ENCODE measurements at regions not wholly inside any gene's neighbourhood (a gene's known extent, or its start where the extent isn't known, plus 50 kb on each side); places are given as distances from the start of the nearest gene placed in this dataset.
"Not testable (repeated sequence)": the region's sequence is repeated elsewhere in the genome, so short reads cannot be mapped to it uniquely, and the experiment has no call there.

DNA sequence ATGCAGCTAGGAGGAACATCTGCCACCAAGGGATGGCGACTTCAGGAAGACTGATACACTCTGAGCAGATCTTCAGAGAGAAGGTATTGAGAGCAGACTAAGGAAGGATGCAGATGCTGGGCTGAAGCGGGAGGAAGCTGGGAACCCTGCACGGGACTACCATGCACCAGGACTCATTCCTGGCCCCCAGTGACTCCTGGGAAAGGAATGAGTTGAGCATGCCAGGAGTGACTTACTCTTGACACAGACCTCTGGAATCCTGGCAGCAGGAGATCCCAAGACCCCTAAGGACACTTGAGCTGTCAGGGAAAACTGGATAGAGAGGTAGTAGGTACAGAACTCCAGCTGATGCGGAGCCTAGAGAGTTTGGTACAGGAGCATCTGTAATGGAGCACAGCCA is 336.1 kb downstream of the RPS29 start:
- Histone ChIP-seq H3K79me1 (ENCODE audit: low read length) (no peaks in the 10 kb centered on the region), H3K27ac (ENCODE audit: low read depth, low read length) (no peak overlapping the region), H4K8ac (ENCODE audit: low read depth, low read length) (no peak overlapping the region), H3K4me2 (ENCODE audit: low read length) (no peak overlapping the region), H2BK5ac (ENCODE audit: low read depth, low read length, poor library complexity) (no peak overlapping the region), H4K91ac (ENCODE audit: low read depth, low read length) (no peak overlapping the region), H3K23ac (ENCODE audit: low read length) (no peak overlapping the region), H3K79me2 (ENCODE audit: control insufficient read depth, insufficient read depth, low read length, poor library complexity) (no peaks in the 10 kb centered on the region), H2AK5ac (ENCODE audit: low read length) (no peak overlapping the region), H3K4me3 (ENCODE audit: low read depth, low read length) (no peak overlapping the region), H3K9me3 (ENCODE audit: insufficient read depth, low read depth, low read length) (peaks cover 1% of the 10 kb centered on the region), H4K12ac (ENCODE audit: low read depth, low read length) (no peak overlapping the region), H3K27me3 (ENCODE audit: insufficient read depth, low read length) (no peaks in the 10 kb centered on the region), H2BK120ac (ENCODE audit: insufficient read depth, low read length, poor library complexity) (no peak overlapping the region), H3K14ac (ENCODE audit: low read length) (no peak overlapping the region), H3K36me3 (ENCODE audit: control insufficient read depth in 1 of 2, insufficient read depth in 2 of 2, low read length in 2 of 2) (no peaks in the 10 kb centered on the region), H3K4me1 (ENCODE audit: control insufficient read depth in 1 of 2, insufficient read depth in 2 of 2, low read length in 2 of 2) (peaks cover 3 to 7% of the 10 kb centered on the region in 2 experiments), H3K18ac (ENCODE audit: low read length) (no peak overlapping the region), H2BK12ac (ENCODE audit: low read length) (no peak overlapping the region), H3K4ac (ENCODE audit: low read depth, low read length) (no peak overlapping the region), H2AFZ (ENCODE audit: insufficient read depth, low read length, poor library complexity) (no peak overlapping the region), H3K9ac (ENCODE audit: low read length) (no peak overlapping the region)
- peak in 1 of 2 donors; percentile 34 for DNase-seq
- no CpG with 5 or more reads among the region's 4 CpGs for WGBS (ENCODE audit: extremely low coverage, insufficient coverage, insufficient read length)

DNA sequence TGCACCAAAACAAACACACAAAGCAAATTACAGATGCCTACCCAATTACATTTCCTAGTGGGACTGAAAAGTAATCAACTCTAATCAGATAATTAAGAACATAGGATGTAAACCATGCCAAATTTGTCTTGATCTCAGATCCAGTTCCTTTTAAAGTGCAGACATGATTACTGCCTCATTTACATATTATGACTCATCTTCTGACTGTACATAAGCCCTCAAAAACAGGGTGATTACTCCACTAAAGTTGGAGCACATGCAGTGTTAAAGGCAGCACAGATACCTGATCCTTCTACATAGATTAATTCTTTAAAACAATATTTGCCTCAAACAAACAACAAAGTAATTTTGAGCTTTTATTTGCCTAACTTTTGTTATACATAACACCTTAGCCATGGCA is 337.2 kb downstream of the RPS29 start:
- Histone ChIP-seq H2AK5ac (ENCODE audit: low read length) (no peak overlapping the region), H3K27me3 (ENCODE audit: insufficient read depth, low read length) (no peaks in the 10 kb centered on the region), H3K4me3 (ENCODE audit: low read depth, low read length) (no peak overlapping the region), H4K91ac (ENCODE audit: low read depth, low read length) (no peak overlapping the region), H3K36me3 (ENCODE audit: control insufficient read depth in 1 of 2, insufficient read depth in 2 of 2, low read length in 2 of 2) (no peaks in the 10 kb centered on the region), H3K27ac (ENCODE audit: low read depth, low read length) (no peak overlapping the region), H2BK12ac (ENCODE audit: low read length) (no peak overlapping the region), H3K9me3 (ENCODE audit: insufficient read depth, low read depth, low read length) (peaks cover 1% of the 10 kb centered on the region), H3K23ac (ENCODE audit: low read length) (no peak overlapping the region), H4K12ac (ENCODE audit: low read depth, low read length) (no peak overlapping the region), H3K4me1 (ENCODE audit: control insufficient read depth in 1 of 2, insufficient read depth in 2 of 2, low read length in 2 of 2) (peaks cover 3 to 7% of the 10 kb centered on the region in 2 experiments), H3K79me2 (ENCODE audit: control insufficient read depth, insufficient read depth, low read length, poor library complexity) (no peaks in the 10 kb centered on the region), H2BK120ac (ENCODE audit: insufficient read depth, low read length, poor library complexity) (no peak overlapping the region), H3K14ac (ENCODE audit: low read length) (no peak overlapping the region), H3K18ac (ENCODE audit: low read length) (no peak overlapping the region), H2AFZ (ENCODE audit: insufficient read depth, low read length, poor library complexity) (no peak overlapping the region), H4K8ac (ENCODE audit: low read depth, low read length) (no peak overlapping the region), H3K9ac (ENCODE audit: low read length) (no peak overlapping the region), H3K4me2 (ENCODE audit: low read length) (no peak overlapping the region), H2BK5ac (ENCODE audit: low read depth, low read length, poor library complexity) (no peak overlapping the region), H3K79me1 (ENCODE audit: low read length) (no peaks in the 10 kb centered on the region), H3K4ac (ENCODE audit: low read depth, low read length) (no peak overlapping the region)
- DNase-seq: no peak

DNA sequence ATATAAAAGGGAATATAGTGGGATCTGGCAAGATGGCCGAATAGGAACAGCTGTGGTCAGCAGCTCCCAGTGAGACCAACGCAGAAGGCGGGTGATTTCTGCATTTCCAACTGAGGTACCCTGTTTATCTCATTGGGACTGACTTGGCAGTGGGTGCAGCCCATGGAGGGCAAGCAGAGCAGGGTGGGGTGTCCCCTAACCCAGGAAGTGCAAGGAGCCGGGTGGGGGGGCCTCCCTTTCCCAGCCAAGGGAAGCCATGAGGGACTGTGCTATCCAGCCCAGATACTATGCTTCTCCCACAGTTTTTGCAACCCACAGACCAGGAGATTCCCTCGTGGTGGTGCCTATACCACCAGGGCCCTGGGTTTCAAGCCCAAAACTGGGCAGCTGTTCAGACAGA is 342.4 kb downstream of the RPS29 start:
- H3K18ac ChIP-seq (ENCODE audit: low read length); H2AK5ac ChIP-seq (ENCODE audit: low read length): not testable (repeated sequence)

DNA sequence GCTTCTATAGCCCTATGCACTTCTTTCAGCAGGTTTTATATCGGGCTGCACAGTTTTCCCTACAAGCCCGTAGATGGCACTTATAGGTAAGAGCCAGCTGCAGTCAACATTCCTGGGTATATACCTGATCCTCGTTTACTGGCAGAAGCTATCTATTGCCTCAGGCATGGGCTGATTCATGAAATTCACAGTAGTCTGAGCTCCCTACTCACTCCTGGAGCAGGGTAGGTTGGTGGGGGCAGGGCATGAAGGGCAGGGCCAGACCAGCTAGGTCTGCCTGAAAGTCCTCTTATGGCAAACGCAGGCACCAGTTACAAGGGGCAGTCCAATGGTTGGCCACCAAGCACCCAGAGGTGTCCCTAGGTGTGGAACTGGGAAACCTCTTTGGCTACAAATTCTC is 345.8 kb downstream of the RPS29 start:
- peak; percentile 24 to 61 for DNase-seq
- Histone ChIP-seq H3K4ac (ENCODE audit: low read depth, low read length) (no peak overlapping the region), H3K4me1 (ENCODE audit: control insufficient read depth in 1 of 2, insufficient read depth in 2 of 2, low read length in 2 of 2) (peaks cover 5 to 6% of the 10 kb centered on the region in 2 experiments), H3K27ac (ENCODE audit: low read depth, low read length) (no peak overlapping the region), H3K23ac (ENCODE audit: low read length) (no peak overlapping the region), H3K9me3 (ENCODE audit: insufficient read depth, low read depth, low read length) (peaks cover 5% of the 10 kb centered on the region), H3K79me2 (ENCODE audit: control insufficient read depth, insufficient read depth, low read length, poor library complexity) (no peaks in the 10 kb centered on the region), H2AK5ac (ENCODE audit: low read length) (no peak overlapping the region), H3K9ac (ENCODE audit: low read length) (no peak overlapping the region), H4K91ac (ENCODE audit: low read depth, low read length) (no peak overlapping the region), H4K8ac (ENCODE audit: low read depth, low read length) (no peak overlapping the region), H2BK12ac (ENCODE audit: low read length) (no peak overlapping the region), H3K4me2 (ENCODE audit: low read length) (no peak overlapping the region), H3K14ac (ENCODE audit: low read length) (no peak overlapping the region), H3K79me1 (ENCODE audit: low read length) (no peaks in the 10 kb centered on the region), H3K27me3 (ENCODE audit: insufficient read depth, low read length) (no peaks in the 10 kb centered on the region), H2AFZ (ENCODE audit: insufficient read depth, low read length, poor library complexity) (no peak overlapping the region), H2BK120ac (ENCODE audit: insufficient read depth, low read length, poor library complexity) (no peak overlapping the region), H3K18ac (ENCODE audit: low read length) (no peak overlapping the region), H2BK5ac (ENCODE audit: low read depth, low read length, poor library complexity) (no peak overlapping the region), H3K36me3 (ENCODE audit: control insufficient read depth in 1 of 2, insufficient read depth in 2 of 2, low read length in 2 of 2) (no peaks in the 10 kb centered on the region), H4K12ac (ENCODE audit: low read depth, low read length) (no peak overlapping the region), H3K4me3 (ENCODE audit: low read depth, low read length) (no peak overlapping the region)
- no CpG with 5 or more reads among the region's 4 CpGs for WGBS (ENCODE audit: extremely low coverage, insufficient coverage, insufficient read length)

More for the DNA sequence above, 342.4 kb downstream of the RPS29 start:
- not testable (repeated sequence) for H4K12ac ChIP-seq (ENCODE audit: low read depth, low read length); H4K91ac ChIP-seq (ENCODE audit: low read depth, low read length); H3K79me1 ChIP-seq (ENCODE audit: low read length); H3K27ac ChIP-seq (ENCODE audit: low read depth, low read length); H3K79me2 ChIP-seq (ENCODE audit: control insufficient read depth, insufficient read depth, low read length, poor library complexity); H3K4me2 ChIP-seq (ENCODE audit: low read length); H2BK5ac ChIP-seq (ENCODE audit: low read depth, low read length, poor library complexity); DNase-seq; H3K27me3 ChIP-seq (ENCODE audit: insufficient read depth, low read length); H2AFZ ChIP-seq (ENCODE audit: insufficient read depth, low read length, poor library complexity); H3K23ac ChIP-seq (ENCODE audit: low read length); H3K14ac ChIP-seq (ENCODE audit: low read length); H3K4me1 ChIP-seq (ENCODE audit: control insufficient read depth in 1 of 2, insufficient read depth in 2 of 2, low read length in 2 of 2); H2BK12ac ChIP-seq (ENCODE audit: low read length); H3K4ac ChIP-seq (ENCODE audit: low read depth, low read length); H3K9ac ChIP-seq (ENCODE audit: low read length); H2BK120ac ChIP-seq (ENCODE audit: insufficient read depth, low read length, poor library complexity); H4K8ac ChIP-seq (ENCODE audit: low read depth, low read length); H3K4me3 ChIP-seq (ENCODE audit: low read depth, low read length); H3K36me3 ChIP-seq (ENCODE audit: control insufficient read depth in 1 of 2, insufficient read depth in 2 of 2, low read length in 2 of 2); H3K9me3 ChIP-seq (ENCODE audit: insufficient read depth, low read depth, low read length)
- no CpG with 5 or more reads among the region's 5 CpGs for WGBS (ENCODE audit: extremely low coverage, insufficient coverage, insufficient read length)
